ENCODE measurements at regions not wholly inside any gene's neighbourhood (a gene's known extent, or its start where the extent isn't known, plus 50 kb on each side); places are given as distances from the start of the nearest gene placed in this dataset.
"Not testable (repeated sequence)": the region's sequence is repeated elsewhere in the genome, so short reads cannot be mapped to it uniquely, and the experiment has no call there.

- Histone ChIP-seq H3K9me3 (ENCODE audit: control insufficient read depth, low read length) (no peaks in the 10 kb centered on the region), H3K27me3 (ENCODE audit: control insufficient read depth, insufficient read depth, low read length, poor library complexity, severe bottlenecking) (no peaks in the 10 kb centered on the region), H3K36me3 (ENCODE audit: control insufficient read depth, insufficient read depth, low read length) (no peaks in the 10 kb centered on the region), H3K4me1 (ENCODE audit: control insufficient read depth, insufficient read depth, low read length) (peaks cover 8% of the 10 kb centered on the region), H3K27ac (ENCODE audit: insufficient read depth, low read depth, low read length, poor library complexity, severe bottlenecking) (no peak overlapping the region), H3K4me3 (ENCODE audit: insufficient read depth, low read depth, low read length) (no peak overlapping the region)
- 88 to 92% methylated on average over 3 of the region's 3 CpGs for WGBS, 2 experiments
These were observed 343.1 kb upstream of the KCND2 start for GRCh38 chr7:119929891-119930290.

GRCh38 chr7:119931230-119931824 is 341.6 kb upstream of the KCND2 start:
- no peaks in the 10 kb centered on the region for H3K27me3 ChIP-seq (ENCODE audit: control insufficient read depth, insufficient read depth, low read length, poor library complexity, severe bottlenecking)
- H3K36me3 ChIP-seq (ENCODE audit: control insufficient read depth, insufficient read depth, low read length), result no peaks in the 10 kb centered on the region
- 94 to 98% methylated on average over 1 of the region's 1 CpG for WGBS, 2 experiments
- H3K4me3 ChIP-seq (ENCODE audit: insufficient read depth, low read depth, low read length), result no peak overlapping the region
- H3K27ac ChIP-seq (ENCODE audit: insufficient read depth, low read depth, low read length, poor library complexity, severe bottlenecking), result no peak overlapping the region
- H3K9me3 ChIP-seq (ENCODE audit: control insufficient read depth, low read length), result no peaks in the 10 kb centered on the region
- H3K4me1 ChIP-seq (ENCODE audit: control insufficient read depth, insufficient read depth, low read length), result no peaks in the 10 kb centered on the region

- Histone ChIP-seq H3K4me1 (ENCODE audit: control insufficient read depth, insufficient read depth, low read length) (no peaks in the 10 kb centered on the region), H3K27ac (ENCODE audit: insufficient read depth, low read depth, low read length, poor library complexity, severe bottlenecking) (no peak overlapping the region), H3K27me3 (ENCODE audit: control insufficient read depth, insufficient read depth, low read length, poor library complexity, severe bottlenecking) (no peaks in the 10 kb centered on the region), H3K9me3 (ENCODE audit: control insufficient read depth, low read length) (no peaks in the 10 kb centered on the region), H3K36me3 (ENCODE audit: control insufficient read depth, insufficient read depth, low read length) (no peaks in the 10 kb centered on the region), H3K4me3 (ENCODE audit: insufficient read depth, low read depth, low read length) (no peak overlapping the region)
- 83% methylated on average over 2 of the region's 4 CpGs; no CpG with 5 or more reads in 1 of the 2 experiments for WGBS, 2 experiments
These were observed 337.5 kb upstream of the KCND2 start for GRCh38 chr7:119935418-119936025.

GRCh38 chr7:119936836-119937235 is 336.1 kb upstream of the KCND2 start:
- Histone ChIP-seq H3K27ac (ENCODE audit: insufficient read depth, low read depth, low read length, poor library complexity, severe bottlenecking) (no peak overlapping the region), H3K36me3 (ENCODE audit: control insufficient read depth, insufficient read depth, low read length) (no peaks in the 10 kb centered on the region), H3K9me3 (ENCODE audit: control insufficient read depth, low read length) (no peaks in the 10 kb centered on the region), H3K4me3 (ENCODE audit: insufficient read depth, low read depth, low read length) (no peak overlapping the region), H3K4me1 (ENCODE audit: control insufficient read depth, insufficient read depth, low read length) (no peaks in the 10 kb centered on the region), H3K27me3 (ENCODE audit: control insufficient read depth, insufficient read depth, low read length, poor library complexity, severe bottlenecking) (no peaks in the 10 kb centered on the region)
- WGBS, 2 experiments, result 89 to 92% methylated on average over 1 to 2 of the region's 2 CpGs

- H3K27ac ChIP-seq (ENCODE audit: insufficient read depth, low read depth, low read length, poor library complexity, severe bottlenecking), result no peak overlapping the region
- WGBS, 2 experiments, result 89 to 100% methylated on average over 1 to 2 of the region's 3 CpGs
- H3K27me3 ChIP-seq (ENCODE audit: control insufficient read depth, insufficient read depth, low read length, poor library complexity, severe bottlenecking), result no peaks in the 10 kb centered on the region
- H3K4me3 ChIP-seq (ENCODE audit: insufficient read depth, low read depth, low read length), result no peak overlapping the region
- H3K4me1 ChIP-seq (ENCODE audit: control insufficient read depth, insufficient read depth, low read length), result no peaks in the 10 kb centered on the region
- H3K36me3 ChIP-seq (ENCODE audit: control insufficient read depth, insufficient read depth, low read length), result no peaks in the 10 kb centered on the region
- no peaks in the 10 kb centered on the region for H3K9me3 ChIP-seq (ENCODE audit: control insufficient read depth, low read length)
These were observed 335.2 kb upstream of the KCND2 start for GRCh38 chr7:119937745-119938144.

GRCh38 chr7:119943942-119944600 is 328.9 kb upstream of the KCND2 start:
- no peak overlapping the region for H3K4me3 ChIP-seq (ENCODE audit: insufficient read depth, low read depth, low read length)
- H3K27ac ChIP-seq (ENCODE audit: insufficient read depth, low read depth, low read length, poor library complexity, severe bottlenecking), result no peak overlapping the region
- H3K4me1 ChIP-seq (ENCODE audit: control insufficient read depth, insufficient read depth, low read length), result no peaks in the 10 kb centered on the region
- H3K9me3 ChIP-seq (ENCODE audit: control insufficient read depth, low read length), result no peaks in the 10 kb centered on the region
- no peaks in the 10 kb centered on the region for H3K27me3 ChIP-seq (ENCODE audit: control insufficient read depth, insufficient read depth, low read length, poor library complexity, severe bottlenecking)
- H3K36me3 ChIP-seq (ENCODE audit: control insufficient read depth, insufficient read depth, low read length), result no peaks in the 10 kb centered on the region
- 90 to 94% methylated on average over 4 to 5 of the region's 5 CpGs for WGBS, 2 experiments

GRCh38 chr7:119944601-119944972 is 328.4 kb upstream of the KCND2 start:
- no peaks in the 10 kb centered on the region for H3K9me3 ChIP-seq (ENCODE audit: control insufficient read depth, low read length)
- no peaks in the 10 kb centered on the region for H3K4me1 ChIP-seq (ENCODE audit: control insufficient read depth, insufficient read depth, low read length)
- H3K27me3 ChIP-seq (ENCODE audit: control insufficient read depth, insufficient read depth, low read length, poor library complexity, severe bottlenecking), result no peaks in the 10 kb centered on the region
- no peak overlapping the region for H3K27ac ChIP-seq (ENCODE audit: insufficient read depth, low read depth, low read length, poor library complexity, severe bottlenecking)
- H3K4me3 ChIP-seq (ENCODE audit: insufficient read depth, low read depth, low read length), result no peak overlapping the region
- no peaks in the 10 kb centered on the region for H3K36me3 ChIP-seq (ENCODE audit: control insufficient read depth, insufficient read depth, low read length)
- WGBS, 2 experiments, result 86 to 95% methylated on average over 1 of the region's 1 CpG

- Histone ChIP-seq H3K4me1 (ENCODE audit: control insufficient read depth, insufficient read depth, low read length) (no peaks in the 10 kb centered on the region), H3K9me3 (ENCODE audit: control insufficient read depth, low read length) (no peaks in the 10 kb centered on the region), H3K4me3 (ENCODE audit: insufficient read depth, low read depth, low read length) (no peak overlapping the region), H3K27ac (ENCODE audit: insufficient read depth, low read depth, low read length, poor library complexity, severe bottlenecking) (no peak overlapping the region), H3K27me3 (ENCODE audit: control insufficient read depth, insufficient read depth, low read length, poor library complexity, severe bottlenecking) (no peaks in the 10 kb centered on the region), H3K36me3 (ENCODE audit: control insufficient read depth, insufficient read depth, low read length) (no peaks in the 10 kb centered on the region)
- WGBS, 2 experiments, result no CpG with 5 or more reads among the region's 1 CpG
These were observed 327.2 kb upstream of the KCND2 start for GRCh38 chr7:119945822-119946221.

- Histone ChIP-seq H3K9me3 (ENCODE audit: control insufficient read depth, low read length) (no peaks in the 10 kb centered on the region), H3K27ac (ENCODE audit: insufficient read depth, low read depth, low read length, poor library complexity, severe bottlenecking) (no peak overlapping the region), H3K27me3 (ENCODE audit: control insufficient read depth, insufficient read depth, low read length, poor library complexity, severe bottlenecking) (no peaks in the 10 kb centered on the region), H3K36me3 (ENCODE audit: control insufficient read depth, insufficient read depth, low read length) (no peaks in the 10 kb centered on the region), H3K4me3 (ENCODE audit: insufficient read depth, low read depth, low read length) (no peak overlapping the region), H3K4me1 (ENCODE audit: control insufficient read depth, insufficient read depth, low read length) (no peaks in the 10 kb centered on the region)
- WGBS, 2 experiments, result 96 to 97% methylated on average over 5 of the region's 5 CpGs
These were observed 323.9 kb upstream of the KCND2 start for GRCh38 chr7:119949053-119949452.

GRCh38 chr7:119950390-119951041 is 322.5 kb upstream of the KCND2 start:
- not testable (repeated sequence) for H3K4me1 ChIP-seq (ENCODE audit: control insufficient read depth, insufficient read depth, low read length); H3K36me3 ChIP-seq (ENCODE audit: control insufficient read depth, insufficient read depth, low read length); H3K4me3 ChIP-seq (ENCODE audit: insufficient read depth, low read depth, low read length); H3K27ac ChIP-seq (ENCODE audit: insufficient read depth, low read depth, low read length, poor library complexity, severe bottlenecking); H3K9me3 ChIP-seq (ENCODE audit: control insufficient read depth, low read length); H3K27me3 ChIP-seq (ENCODE audit: control insufficient read depth, insufficient read depth, low read length, poor library complexity, severe bottlenecking)
- WGBS, 2 experiments, result 95 to 97% methylated on average over 29 to 30 of the region's 30 CpGs

Measured in ectodermal cell (in vitro differentiated cells).